Stimulated activated CD4-positive, alpha-beta T cell treated with anti-CD3 and anti-CD28 coated beads, Interleukin-15, amount 100 ng/mL, for 1 hour (primary cell): ENCODE measurements at regions not wholly inside any gene's neighbourhood (a gene's known extent, or its start where the extent isn't known, plus 50 kb on each side); places are given as distances from the start of the nearest gene placed in this dataset.

Experiments
- DNase-seq, 2 donors: peaks; one replicate each; pipeline ENCODE4 v3.0.0-alpha.2; 2020; ENCODE audit warnings: low read depth in 1 of 2, low spot score in 1 of 2

DNA sequence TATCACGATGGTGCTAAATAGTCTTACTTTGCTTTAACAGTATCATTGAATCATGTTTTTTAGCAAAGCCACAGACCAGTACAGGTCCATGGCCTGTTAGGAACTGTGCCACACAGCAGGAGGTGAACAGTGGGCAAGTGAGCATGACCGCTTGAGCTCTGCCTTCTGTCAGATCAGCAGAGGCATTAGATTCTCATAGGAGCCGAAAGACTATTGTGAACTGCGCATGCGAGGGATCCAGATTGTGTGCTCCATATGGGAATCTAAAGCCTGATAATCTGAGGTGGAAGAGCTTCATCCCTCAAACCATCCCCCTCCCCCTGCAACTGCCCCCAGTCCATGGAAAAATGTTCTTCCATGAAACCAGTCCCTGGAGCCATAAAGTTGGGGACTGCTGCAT is 102.3 kb upstream of the OSR1 start:
- no peak for DNase-seq

DNA sequence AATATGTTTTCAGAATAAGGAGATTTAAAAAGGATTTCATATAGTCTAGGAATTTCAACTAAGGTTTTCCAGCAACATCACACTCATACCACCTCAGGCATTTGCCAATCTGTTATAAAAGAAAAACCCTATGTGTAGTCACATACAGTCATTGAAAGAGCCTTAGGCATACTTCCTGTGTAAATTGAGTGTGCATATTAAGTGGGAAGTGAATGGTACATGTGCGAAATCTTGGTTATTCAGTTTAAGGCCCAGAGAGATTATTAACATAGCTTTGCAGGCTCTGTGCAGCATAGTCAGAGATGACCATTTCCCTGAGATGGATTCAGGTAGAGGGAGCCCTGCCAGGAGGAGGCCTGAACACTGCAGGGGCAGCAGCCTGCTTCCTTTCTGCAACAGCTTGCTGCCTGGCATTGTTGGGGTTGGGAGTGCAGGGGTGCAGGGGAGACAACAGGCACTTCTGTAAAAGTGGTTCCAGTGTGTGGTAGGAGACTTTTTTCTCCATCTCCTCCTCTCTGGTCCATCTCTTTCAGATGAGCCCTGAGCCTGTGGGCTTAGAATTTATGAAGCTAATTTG is 100.1 kb upstream of the OSR1 start:
- DNase-seq: no peak

DNA sequence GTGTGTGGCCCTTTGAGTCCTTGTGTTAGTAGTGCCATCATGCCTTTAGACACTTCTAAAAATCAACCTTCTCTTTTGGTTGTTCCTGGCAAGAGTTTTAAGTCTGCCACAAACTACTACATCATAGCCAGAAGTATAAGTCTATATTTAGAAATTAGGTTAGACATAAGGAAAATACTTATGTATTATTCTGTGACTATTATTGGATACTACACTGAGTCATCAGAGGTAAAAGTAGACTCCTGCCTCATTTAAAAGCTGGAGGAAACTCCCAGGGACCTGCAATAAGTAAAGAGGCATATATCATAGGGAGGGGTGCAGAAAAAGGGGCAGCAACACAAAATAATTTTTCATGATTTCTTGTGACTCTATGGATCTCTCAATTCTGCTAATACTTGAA is 99.4 kb upstream of the OSR1 start:
- no peak for DNase-seq

DNA sequence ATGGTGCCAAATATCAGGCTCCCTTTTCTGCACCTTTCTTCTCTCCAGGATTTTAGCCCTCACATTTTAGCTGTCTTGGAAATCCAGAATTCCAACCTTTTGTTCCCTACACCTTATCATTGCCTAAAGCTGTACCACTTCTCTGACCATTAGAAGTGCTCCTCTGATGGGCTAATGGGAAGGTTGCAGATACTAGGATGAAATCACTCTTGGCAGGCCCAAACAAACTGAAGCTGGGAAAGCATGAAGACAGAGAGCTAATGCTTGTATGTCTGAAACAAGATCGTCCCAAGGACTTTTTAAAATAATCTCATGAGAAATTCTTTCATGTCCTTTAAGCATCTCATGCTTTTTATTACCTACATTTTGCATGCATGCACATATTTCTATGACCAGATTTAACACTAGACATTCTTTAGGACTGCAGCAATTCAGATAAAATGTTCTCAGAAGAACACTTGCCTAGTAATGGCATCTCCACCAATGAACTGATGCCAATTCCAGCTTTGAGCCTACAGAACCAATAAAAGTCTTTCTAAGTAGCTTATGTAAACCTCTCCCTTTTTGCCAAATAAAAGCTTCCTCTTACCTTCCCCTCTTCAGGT is 98.4 kb upstream of the OSR1 start:
- no peak for DNase-seq

DNA sequence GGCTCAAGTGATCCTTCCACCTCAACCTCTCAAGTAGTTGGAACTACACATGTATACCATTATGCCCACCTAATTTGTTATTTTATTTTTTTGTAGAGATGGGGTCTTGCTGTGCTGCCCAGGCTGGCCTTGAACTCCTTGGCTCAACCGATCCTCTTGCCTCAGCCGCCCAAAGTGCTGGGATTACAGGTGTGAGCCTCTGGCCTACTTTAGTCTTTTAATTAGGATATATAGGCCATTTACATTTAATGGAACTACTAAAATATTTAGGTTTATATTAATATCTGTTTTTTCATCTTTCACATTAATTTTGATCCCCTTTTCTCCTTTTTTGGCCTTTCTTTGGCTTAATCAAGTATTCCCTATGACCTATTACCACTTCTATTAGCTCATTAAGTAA is 95.7 kb upstream of the OSR1 start:
- DNase-seq: no peak

DNA sequence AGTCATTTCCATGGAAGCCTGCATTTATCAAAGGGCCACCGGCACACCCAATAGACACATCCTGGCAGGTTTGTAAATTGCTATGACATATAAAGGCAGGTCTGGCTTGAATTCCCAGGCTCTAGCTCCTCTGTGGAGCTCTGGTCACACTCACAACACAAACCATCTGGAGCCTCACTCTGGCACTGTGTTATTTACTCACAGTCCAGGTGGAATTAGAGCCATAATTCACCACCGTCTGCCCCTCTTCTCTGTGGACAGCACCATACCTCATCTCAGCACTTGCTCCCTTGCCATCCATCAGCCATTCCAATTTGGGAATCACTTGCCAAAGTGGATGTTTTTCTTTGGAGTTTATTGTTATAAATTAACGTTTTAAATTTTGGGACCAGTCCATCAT is 84.3 kb upstream of the OSR1 start:
- no peak for DNase-seq

DNA sequence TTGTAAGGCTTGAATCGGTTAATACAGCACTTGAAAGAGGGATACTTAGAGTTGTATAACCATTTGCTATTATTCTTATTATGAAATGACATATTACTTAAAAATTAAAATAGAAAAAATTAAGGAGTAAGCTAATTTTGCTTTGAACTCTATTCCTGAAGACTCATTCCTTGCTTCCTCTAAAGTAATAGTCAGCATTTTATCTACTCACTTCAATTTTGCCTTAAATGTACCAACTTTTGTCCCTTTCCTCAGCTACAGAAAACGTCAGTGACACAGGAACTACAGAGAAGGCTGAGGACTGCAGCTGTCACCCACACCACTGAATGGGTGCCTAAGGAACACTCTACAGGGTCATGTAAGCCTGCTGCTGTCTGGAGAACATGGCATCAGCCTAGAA is 80.7 kb upstream of the OSR1 start:
- no peak for DNase-seq

DNA sequence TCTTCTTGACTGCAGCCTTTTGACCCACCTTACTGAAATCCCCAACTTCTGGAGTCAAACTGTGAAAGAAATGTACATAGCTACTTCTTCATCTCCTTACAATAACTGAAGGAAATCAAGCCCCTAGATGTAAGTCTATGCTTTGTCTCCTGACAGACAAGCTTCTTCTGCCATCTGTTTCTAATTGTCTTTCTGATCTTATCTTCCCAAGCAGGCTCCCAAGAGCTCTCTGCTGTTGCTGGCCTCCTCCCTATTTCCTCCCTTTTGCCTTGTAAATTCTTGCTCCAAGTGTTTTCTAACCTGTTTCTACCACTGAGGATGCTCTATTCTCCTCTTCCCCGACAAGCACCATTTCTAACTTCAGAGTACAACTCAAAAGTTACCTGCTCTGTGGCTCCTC is 77.4 kb upstream of the OSR1 start:
- no peak for DNase-seq

DNA sequence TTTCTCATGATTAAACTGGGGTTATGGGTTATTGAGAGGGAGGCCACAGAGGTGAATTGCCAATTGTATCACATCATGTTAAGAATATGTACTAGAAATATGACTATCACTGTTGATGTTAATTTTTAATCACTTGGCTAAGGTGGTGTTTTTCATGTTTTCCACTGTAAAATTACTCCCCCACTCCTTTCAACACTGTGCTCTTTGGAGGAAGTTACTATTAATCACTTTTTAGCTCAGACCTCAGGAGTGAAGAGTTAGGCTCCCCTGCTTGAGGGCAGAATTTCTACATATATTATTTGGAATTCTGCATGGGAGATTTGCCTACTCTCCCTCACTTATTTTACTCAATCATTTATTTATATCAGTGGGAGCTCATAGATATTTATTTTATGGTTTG is 76.0 kb upstream of the OSR1 start:
- no peak for DNase-seq

DNA sequence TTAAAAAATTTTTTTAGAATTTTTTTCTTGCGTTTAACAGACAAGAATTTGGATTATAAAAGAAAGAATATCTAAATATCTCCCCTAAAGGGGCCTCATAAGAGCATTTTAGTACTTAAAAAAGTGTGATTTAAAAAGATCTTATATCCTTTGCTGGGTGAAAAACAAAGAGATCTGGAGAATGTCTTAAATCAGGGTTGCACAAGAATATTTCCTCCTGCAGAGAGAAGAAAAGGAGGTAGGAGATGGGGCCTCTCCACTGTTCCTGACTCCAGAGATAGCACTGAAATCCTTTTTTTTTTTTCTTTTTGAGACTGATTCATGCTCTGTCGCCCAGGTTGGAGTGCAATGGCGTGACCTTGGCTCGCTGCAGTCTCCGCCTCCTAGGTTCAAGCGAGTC is 68.5 kb upstream of the OSR1 start:
- no peak for DNase-seq

DNA sequence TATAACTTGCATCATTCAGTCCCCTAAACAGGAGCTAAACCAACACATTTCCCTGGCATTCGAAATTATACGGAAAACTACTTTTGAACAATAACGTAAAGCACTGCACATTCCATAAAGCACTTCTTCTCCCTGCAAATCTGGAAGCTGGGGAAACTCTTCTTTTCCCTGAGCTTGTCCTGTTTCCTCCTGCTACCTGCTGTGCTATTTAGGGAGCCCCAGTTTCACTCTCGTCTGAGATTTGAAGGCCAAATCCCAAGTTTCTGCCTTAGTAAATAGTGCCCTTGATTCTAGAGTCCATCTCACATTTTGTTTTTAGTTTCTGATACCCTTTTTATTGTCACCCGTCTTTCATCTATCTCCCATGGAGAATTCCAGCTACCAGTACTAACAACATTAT is 67.7 kb upstream of the OSR1 start:
- DNase-seq: no peak

DNA sequence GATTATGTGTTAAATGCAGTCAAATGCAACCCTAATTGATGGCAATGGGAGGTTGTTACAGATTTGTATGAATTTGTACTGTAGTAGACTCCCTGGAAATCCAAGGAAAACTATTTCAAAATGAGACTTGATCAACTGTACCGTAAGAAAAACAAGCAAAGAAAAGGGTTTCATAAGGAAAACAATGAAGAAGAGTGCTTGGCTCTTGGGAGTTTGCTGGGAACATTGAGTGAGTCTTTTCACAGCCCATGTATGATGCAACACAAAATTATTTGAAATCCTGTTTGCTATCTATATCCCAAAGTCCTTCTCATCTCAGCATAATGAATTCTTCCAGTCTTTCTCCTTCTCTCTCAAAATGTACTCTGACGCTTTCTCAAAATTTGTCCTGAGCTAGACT is 67.0 kb upstream of the OSR1 start:
- DNase-seq: no peak

DNA sequence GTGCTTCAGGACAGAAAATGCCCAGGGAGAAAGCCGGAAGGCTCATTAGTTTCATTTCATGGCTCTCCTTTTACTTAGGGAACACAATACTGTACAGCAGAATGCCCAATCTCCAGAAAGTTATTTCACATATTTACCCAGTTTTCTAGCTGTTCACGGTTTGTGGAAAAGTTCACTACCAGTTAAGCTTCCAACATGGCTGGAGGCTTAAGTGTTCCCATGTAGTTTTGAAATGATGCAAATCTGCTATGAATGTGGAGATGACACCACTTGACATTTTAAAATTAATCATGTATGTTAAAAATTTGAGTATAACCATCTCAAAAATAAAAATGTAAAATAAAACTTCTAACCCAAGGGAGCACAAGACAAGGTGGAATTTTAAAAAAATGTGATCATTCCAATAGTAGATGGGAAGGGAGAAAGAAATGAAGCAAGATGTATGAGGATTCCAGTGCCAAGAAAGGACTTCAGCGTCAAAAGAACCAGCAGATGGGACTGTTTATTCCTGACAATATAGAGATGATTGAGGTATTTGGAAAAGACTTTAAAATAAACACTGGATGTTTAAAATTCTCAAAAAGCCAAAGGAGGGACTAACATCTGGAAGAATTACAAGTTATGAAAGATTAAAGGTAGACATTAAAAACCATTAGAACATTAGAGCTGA is 60.9 kb upstream of the OSR1 start:
- no peak for DNase-seq

DNA sequence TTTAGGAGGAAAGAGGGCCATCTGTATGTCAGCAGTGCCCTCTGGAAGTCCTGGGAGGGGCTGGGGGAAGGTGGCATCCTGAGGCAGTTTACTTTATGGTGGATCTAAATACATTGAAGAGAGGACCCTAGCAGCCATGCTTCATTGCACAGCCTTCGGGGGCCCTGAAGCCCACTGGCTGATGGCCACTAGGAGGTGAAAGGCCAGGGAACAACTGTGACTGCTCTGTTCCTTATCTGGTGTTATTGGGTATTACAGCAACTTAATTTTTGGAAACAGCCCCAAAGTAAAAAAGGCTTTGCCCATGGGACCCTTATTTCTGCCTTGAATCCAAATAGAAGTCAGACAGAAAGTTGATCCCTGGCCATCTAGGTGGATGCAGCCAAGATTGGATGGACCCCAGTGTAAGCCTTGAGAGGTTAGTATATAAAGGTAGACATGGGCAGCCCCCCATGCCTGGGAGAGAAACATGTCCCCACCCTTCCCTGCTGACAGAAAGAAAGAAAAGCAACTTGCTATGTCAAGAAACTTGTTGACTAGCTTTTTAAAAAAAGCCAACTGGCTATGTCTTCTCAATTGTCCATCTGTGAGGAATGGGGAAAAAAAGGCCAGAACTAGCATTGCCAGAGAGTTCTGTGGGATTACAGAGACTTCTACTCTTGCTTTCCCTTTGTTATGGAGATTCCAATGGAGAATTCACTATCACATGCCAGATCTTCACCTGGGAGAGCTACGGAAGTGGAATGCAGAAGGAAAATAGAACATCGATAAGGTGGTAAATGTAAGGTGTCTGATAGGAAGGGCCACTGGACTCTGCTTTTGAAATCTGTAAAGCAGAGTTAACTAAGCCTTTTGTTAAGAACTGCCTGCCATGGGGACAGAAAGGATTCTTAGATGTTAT is 58.6 kb upstream of the OSR1 start:
- DNase-seq: no peak

DNA sequence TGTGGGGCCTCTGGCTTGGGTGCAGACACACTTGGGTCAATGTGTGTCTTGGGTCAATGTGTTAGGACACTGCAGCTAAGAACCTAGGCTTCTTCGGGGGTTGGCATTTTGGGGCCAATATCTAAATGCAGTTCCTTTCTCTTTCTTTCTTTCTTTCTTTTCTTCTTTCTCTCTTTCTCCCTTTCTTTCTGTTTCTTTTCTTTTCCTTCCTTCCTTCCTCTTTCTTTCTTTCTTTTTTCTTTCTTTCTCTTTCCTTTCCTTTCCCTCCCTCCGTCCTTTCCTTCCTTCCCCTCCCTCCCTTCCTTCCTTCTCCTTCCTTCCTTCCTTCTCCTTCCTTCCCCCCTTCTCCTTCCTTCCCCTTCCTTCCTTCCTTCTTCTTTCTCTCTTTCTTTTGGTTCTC is 57.7 kb upstream of the OSR1 start:
- no peak for DNase-seq

DNA sequence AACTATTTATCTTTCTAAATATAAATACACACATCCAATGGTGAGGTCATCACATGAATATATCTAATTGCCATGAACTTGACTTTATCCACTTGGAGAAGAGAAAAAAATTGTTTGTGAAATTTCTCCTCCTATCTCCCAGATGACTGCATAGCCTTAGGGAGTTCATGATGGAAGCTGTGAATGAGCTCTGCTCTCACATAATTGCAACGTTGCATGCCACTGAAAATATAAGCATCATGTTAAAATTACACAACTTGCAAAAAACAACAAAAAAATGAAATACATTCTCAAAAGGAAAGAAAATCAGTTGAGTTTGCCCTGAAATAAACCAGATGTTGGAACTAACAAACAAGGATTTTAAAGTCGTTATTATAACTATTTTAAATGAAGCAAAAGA is 50.6 kb upstream of the OSR1 start:
- DNase-seq: no peak

DNA sequence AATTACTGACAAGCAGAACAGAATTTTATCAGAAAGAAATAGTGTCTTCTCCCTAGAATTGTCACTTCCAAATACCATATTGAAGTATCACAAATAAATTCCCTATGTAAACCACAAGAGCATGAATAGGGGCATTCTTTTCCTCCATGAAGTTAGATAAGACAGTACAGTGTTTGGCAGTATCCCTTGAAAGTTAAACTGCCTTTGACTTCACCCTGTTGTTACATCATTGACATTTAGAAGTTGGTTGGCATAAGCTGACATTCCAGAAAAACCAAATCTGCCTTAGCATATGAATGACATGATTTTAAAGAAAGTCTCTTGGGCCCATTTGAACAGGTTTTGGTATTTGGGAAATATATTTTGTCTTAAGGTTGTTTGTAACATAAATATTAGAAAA is 50.2 kb upstream of the OSR1 start:
- DNase-seq: no peak
